ENCODE measurements at regions not wholly inside any gene's neighbourhood (a gene's known extent, or its start where the extent isn't known, plus 50 kb on each side); places are given as distances from the start of the nearest gene placed in this dataset.

DNA sequence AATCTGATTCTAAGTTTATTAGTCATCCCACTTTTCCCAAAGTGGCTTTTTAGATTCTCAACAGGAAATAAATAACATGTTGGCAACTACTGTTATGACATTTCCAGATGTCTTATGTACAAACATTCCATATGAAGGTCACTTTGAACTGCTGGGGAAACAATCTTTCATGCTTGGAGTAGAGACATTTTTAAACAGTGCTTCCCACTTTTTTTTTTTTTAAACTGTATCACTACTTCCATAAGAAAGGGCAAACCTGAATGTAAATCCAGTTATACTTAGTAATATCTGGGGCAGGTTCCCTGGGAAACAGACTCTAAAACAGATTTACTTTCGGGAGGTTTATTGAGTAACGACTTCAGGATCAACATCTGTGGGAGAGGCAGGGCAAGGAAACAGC, 473.8 kb downstream of the TAFA4 start:
- DNase-seq, result no peak

DNA sequence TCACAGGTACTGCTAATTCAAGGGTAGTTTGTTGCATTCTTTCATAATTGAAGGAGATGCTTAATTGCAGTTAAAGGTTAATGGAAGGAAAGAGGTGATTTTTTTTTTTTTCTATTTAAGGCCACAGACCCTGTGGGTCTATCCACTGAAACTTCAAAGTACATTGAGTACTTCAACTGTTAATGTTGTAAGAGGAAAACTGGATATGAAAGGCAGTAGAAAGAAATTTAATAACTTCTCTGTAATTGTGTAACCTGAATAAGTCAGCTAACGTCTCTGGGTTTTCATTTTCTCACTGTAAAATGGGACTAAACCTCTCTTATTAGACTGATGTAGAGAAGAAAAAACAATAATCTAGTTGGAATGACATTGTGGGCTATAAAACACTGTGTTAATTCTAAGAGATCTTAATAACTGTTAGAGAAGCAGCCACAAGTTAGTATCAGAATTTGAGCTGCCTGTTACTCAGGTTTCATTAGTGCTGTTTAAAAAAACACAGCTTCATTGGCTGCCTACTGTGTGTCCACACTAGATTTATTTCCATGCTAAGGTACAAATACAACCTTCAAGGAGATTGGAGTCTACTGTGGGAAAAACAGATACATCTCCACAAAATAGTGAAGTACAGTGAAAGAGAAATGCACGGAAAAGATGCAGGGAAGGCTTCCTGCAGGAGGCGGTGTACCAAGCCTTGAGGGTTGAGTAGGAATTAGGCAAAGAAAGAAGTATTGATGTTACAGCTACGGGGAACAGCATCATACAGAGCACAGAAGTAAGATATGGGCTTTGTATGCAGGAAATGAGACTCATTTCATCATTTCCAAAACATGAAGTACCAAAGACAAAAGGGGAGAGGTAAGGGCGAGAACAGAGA, 483.6 kb downstream of the TAFA4 start:
- DNase-seq, result no peak

DNA sequence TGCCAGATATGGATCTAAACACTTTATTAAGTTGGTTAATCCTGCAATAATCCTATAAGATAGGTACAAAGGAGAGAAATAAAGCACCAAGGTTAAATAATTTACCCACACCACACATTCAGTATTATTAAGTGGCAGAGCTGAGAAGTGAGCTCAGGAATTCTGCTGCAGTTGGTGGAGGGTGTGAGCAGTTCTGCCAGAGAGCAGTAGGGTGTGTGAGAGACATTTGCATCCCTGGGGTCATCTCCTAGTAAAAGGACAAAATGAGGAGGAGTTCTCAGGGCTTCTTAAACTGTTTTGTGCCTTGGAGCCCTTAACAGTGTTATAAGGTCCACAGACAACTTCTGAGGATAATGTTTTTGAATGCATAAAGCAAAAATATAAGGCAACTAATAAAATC, 484.5 kb downstream of the TAFA4 start:
- DNase-seq, result no peak

DNA sequence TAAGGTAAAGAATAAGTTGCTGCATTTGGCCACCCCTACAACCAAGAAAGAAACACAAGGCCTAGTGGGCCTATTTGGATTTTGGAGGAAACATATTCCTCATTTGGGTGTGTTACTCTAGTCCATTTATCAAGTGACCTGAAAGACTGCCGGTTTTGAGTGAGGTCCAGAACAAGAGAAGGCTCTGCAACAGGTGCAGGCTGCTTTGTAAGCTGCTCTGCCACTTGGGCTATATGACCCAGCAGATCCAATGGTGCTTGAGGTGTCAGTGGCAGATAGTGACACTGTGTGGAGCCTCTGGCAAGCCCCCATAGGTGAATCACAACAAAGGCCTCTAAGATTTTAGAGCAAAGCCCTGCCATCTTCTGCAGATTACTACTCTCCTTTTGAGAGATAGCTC, 491.3 kb downstream of the TAFA4 start:
- no peak for DNase-seq

DNA sequence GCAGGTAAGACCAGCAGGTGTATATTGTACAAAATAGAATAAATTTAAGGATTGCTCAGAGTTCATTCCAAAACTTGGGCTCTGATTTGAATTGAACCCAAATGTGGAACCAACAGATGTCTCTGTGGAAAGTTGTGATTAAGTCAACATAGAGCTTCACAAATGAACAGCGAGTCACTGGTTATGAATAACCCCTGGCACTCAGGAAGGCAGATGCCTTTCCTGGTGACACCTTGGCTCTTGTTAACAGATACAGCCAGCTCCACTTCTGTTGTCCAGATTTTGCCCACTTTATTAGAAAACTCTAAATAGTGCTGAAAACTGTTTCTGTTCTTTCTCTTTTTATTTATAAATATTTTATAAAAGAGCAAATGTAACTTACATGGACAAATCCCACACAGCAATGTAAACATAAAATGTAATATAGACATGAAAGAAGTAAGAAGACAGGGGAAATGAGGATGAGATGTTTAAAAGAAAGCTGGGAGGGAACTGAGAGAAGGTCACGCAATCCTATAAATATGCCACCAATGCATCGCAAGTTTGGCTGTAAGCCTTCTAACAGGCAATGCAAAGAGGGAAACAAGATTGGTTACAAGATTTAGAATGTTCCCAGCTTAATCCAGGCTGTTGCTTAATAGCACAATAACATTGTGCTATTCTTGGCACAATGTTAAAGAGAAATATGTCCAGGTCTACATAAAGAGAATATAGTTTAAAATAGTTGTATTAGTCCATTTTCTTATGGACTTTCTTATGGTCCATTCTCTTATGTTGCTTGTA, 495.5 kb downstream of the TAFA4 start:
- DNase-seq, result no peak

DNA sequence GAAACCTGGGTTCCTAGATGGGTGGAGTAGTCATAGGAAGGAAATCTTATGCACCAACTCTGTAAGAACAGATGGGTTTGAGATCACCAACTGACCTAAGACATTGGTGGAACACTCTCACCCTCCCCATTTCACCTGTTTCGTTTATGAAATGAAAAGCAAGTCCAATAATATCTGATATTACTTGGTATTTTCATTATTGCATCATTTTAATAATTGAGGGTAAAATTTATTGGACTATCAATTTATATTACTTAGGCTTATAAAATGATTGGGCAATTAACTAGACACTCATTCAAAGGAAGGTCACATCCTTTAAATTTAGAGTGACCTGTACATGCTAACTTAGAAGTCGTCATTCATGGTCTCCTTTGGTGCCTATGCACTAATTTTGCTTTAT, 503.9 kb downstream of the TAFA4 start:
- no peak for DNase-seq

DNA sequence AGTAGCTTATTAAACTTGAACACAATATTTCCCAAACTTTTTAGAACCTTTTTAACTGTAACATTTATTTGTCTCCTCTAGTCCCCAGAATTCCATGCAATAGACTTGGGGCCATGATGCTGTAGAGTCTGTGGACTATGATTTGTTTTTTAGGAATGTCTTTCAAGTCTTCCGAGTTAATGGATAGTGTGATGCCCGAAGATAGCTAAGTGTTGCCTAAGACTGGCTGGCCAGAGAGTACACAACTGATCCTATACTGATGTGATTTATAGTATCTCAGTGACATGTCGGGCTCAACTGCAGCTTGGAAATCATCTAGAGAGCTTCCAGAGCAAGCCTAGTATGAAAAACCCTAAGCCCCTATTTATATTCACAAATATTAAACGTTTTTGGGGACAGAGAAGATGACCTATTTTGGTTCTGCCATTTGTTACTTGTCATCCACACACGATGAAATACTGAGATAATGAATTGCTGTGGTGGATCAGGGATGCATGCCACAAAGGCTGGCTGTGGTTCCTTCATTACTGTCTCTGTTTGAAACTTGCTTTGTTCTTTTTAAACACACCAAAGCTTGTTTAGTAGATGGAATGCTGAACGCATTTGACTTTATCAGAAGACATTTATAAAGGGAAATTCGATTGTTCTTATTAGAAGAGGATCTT, 507.4 kb downstream of the TAFA4 start:
- no peak for DNase-seq

DNA sequence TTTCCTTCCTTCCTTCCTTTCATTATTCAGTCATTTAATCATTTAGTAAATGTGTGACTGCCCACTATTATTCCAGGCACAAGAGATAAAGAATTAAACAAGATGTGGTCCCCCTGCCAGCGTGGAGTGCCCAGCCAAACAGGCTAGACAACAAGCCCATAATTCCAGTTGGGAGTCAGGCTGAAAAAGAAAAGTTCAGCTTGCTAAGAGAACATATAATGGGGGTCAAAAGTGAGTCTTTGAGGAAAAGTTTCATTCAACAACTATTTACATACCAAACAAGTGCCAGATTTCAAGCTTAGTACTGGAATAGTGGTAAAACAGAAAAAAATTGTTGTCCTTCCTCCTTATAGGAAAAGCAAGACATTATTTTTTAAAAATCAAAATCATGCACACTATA, 523.7 kb downstream of the TAFA4 start:
- no peak for DNase-seq

DNA sequence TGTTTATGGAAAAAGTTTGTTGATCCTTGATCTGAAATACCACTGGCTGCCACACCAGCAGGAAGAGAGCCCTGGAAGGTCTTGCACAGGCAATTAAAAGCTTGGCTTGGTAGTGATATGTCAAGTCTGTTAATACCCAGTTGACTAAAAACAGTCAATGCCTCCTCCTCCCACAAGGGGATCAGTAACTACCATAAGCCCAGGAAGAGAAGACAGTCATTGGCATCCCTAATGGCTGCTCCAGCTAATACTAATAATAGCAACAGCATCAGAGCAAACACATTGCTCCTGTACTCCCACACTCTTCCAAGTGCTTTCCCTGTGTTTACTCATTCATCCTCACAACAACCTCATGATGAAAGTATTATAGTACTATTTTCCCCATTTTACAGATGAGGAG, 528.6 kb downstream of the TAFA4 start:
- no peak for DNase-seq

DNA sequence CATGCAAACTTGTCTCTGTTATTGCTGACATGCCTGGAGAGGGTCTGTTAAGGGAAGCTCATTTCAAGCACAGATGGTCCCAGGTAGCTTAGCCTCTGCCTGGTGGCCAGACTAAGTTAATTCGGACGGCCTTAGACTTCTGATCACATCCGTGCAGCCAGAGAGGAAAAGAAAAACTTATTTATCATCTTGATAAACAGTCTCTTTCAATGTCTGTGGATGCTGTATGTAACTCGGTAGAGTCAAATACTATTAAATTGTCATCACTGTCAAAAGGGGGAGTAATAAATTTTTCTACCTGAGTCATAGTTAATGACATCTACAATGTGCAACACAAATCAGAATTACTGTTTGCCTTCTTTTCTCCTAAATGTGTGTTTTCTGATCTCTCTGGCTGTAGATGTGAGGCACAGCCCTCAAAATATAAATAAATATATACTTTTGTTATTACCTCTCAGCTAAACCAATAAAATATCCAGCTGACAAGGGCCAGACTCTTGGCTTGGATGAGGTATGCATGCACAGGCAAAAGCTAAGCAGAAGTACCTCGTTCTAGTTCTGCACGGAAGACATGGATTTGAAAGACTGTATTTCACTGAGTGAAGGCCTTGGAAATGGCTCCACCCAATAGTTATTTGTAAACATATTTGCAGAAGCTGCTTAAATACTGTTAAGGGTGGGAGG, 530.0 kb downstream of the TAFA4 start:
- no peak for DNase-seq

DNA sequence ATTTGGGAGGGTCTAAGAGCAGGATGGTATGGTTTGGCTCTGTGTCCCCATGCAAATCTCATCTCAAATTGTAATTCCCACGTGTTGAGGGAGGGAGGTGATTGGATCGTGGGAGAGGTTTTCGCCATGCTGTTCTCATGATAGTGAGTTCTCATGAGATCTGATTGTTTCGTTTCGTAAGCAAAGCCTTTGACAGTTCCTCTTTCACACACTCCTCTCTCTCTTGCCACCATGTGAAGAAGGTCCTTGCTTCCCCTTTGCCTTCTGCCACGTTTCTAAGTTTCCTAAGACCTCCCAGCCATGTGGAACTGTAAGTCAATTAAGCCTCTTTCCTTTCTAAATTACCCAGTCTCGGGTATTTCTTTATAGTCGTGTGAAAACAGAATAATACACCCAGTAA, 553.7 kb downstream of the TAFA4 start:
- no peak for DNase-seq

DNA sequence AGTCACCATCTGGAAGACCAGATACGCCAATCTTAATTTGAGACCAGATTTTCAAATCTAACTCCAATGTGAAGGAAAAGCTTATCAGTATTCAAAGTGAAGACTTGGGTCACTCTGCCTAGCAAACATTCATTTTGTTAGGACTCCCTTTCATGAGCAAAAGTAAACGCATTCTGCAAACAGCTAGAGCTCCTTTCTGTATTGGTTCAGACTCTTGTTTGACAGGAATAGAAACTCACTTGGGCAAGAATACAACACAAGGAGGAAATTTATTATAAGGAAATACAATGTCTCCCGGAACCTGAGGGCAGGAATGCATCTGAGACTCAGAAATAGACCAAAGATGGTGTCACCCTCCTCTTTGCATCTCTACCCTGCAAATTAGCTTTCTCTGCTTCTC, 558.6 kb downstream of the TAFA4 start:
- DNase-seq, result no peak

DNA sequence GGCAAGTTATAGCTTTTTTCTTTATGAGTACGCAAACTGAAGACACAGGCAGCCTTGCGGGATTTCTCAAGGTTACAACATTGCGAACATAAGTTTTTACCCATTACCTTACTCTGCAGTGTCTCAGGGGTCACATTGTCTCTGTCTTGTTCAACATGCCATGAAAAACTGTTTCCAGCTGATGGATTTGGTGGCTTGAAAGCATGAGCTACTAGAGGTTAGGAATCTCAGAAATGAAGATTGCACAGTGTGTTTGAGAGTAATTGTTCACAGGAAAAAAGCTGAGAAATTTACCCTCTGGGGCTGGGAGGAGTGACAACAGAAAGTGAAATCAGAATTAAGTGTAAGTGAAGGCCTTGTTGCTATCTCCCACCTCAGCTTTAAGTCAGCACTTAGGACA, 568.6 kb downstream of the TAFA4 start:
- DNase-seq, result no peak

DNA sequence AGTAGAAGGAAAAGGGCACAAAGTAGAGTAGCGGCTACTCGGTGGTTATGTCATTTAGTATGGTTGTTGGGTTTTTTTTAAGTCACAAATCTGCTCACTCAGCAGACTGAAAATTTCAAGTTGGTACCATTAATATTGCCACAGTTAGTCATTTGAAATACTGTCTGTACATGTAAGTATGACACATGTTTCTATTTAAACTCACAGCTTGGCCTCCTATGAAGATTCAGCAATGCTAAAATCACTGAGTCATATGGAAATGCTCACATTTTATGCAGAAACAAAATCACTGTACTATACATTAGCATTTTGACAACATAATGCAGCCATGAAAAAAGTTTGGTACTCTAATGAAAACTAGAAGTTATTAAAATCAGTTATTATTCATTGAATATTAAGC, 571.9 kb downstream of the TAFA4 start:
- no peak for DNase-seq

DNA sequence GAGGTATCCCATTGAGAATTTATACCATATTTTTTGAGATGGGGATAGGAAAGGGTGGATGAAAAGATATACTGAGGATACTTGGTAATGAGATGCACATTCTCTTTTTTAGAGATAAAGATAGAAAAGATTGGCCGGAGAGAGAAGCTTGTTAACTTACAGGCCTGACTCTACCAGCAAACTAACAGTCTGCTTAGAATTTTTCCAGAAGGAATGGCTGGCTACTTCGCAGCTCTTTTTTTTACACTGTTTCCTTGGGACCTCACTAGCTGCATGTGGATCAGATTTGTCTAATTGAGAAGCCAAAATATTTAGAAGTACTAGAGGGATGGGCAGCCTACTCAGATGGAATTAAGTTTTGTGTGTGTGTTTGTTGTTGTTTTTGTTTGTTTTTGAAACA, 586.6 kb downstream of the TAFA4 start:
- no peak for DNase-seq

DNA sequence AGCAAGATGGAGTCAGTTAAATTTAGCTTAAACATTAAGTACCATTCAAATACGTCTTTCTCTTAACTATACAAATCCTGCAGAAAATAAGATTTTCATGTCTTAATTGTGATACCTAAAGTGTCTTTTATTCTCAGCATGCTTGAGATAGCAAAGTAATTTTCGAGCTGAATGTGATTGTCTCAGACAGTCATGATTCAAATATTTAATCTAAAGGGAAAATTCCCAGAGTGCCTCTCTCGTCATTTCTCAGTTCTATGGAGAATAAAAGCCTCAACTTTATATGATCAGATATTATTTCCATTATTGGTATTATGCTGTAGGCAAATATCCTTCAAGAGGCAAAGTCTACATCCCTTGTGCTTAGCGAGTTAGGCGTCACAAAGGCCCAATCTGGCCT, 589.9 kb downstream of the TAFA4 start:
- no peak for DNase-seq

DNA sequence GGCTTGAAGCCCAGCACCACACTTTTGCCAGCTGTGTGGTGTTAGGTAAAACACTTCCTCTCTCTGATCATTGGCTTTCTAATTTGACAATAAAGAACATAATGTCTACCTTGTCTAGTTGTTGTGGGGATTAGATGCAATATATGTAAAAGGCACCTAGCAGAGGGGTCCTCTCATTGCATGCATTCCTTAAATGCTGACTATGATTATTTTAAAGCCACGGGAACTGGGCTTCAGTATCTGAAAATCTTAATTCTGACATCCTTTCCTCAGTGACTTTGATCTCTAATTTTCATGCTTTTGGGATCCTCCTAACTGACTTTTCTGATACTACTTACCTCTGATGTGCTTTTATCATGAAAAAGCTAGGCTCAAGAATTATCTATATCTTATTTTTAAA, 596.3 kb downstream of the TAFA4 start:
- DNase-seq, result no peak

DNA sequence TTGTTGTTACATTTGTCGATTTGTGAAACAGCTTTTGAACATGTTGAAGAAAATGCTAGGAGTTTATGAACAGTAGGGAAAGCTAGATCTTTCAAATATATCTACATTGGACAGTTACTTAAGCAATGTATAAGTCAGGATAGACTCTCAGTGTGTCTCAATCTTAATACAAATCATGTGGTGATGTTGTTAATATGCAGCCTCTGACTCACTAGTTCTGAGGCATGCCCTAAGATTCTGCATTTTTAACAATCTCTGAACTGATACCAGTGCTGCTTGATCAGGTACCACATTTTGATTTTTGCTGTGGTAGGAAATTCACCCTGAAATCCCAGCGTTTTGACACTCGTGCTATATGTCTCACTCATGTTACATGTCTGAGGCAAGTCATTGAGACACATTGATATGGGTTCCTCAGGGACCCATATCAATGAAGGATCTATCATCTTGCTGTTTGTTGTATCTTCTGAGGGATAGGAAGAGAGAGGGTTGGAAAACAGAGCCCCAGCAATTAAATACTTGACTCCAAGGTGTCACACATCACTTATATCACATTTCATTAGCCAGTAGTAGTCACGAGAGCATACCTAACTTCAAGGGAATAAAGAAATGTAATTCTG, 597.9 kb downstream of the TAFA4 start:
- DNase-seq, result no peak

DNA sequence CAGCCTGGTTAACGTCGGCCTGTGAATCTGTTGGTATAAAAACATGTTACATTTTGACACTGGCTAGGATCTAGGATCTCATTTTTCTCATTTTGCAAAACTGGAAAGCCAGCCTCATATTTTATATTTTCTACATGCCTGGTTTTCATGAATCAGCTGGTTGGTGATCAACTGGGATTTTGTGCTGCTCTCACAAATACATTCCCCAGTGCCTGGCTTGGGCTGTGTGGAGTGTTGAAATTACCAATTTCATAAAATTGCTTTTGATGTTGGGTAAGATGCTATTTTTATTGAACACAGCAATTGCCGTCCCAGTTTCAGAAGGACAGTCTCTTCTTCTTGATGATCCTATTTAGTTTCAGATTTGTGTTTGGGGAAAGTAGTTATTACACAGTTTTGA, 604.3 kb downstream of the TAFA4 start:
- DNase-seq, result no peak

DNA sequence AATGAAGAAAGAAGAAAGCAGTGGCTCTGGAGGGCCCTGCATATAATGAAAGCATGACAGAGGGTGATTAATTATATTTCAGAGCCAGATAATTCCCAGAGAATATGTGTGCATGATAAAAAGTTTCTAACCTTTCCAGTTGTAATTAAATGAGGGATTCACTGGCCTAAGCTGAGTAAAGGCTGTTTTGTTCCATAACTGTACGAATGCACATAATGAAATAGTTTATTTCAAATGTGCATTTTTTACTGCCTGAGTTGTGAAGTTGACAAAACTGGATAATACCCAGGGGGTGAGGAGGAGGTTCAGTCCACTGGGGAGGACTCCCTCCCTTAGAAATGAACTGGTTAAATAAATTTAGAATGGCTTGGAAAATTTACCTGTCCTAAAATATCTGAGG, 616.4 kb downstream of the TAFA4 start:
- no peak for DNase-seq

DNA sequence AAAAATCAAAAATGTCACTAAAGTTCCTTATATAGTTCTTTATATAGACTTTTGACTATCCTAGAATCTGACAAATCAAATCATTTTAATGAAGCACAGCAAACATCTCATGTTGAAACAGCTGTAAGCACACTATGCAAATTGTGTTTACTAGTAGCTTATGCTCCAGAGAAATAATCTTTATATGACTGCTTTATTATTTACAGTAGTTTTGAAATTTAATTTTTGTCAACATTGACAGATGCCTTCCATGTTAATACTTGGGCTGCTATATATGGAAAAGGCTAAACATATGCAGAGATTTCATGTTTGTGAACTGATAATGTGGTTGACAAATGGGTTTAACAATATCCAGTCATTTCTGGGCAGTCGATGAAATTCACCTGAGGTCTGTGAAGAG, 616.8 kb downstream of the TAFA4 start:
- no peak for DNase-seq

DNA sequence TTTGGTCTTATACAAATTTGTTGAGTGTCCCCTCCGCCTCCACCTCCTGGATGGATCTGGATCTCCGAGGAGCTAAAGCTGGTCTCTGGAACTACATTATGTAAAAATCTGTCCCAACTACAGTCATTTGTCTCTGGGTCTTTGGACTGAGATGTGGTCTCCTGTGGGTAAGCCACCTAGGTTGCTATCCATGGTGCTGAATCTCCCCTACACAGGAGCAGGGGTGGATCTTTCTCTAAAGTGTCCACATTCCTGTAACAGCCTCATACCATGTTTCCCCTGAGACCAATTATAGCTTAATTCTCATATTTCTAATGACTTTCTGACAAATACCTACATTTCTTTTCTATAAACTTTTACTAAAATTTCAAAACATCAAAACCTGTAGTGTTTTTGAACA, 625.8 kb downstream of the TAFA4 start:
- no peak for DNase-seq

DNA sequence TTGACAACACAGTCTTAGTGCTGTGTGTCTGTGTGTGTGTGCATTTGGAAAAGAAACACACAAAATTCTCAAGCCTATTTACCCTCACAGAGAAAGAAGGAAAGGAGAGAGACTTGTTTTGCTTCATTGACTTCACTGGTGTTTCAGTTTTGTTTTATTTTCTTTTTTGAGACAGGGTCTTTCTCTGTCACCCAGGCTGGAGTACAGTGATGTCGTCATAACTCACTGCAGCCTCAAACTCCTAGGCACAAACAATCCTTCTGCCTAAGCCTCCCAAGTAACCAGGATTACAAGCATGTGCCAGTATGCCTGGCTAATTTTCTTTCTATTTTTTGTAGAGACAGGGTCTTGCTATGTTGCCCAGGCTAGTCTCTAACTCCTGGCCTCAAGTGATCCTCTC, 636.9 kb downstream of the TAFA4 start:
- no peak for DNase-seq

Data from NCI-H510A (cell line).